Mesodermal cell (in vitro differentiated cells): ENCODE measurements at regions not wholly inside any gene's neighbourhood (a gene's known extent, or its start where the extent isn't known, plus 50 kb on each side); places are given as distances from the start of the nearest gene placed in this dataset.
"Not testable (repeated sequence)": the region's sequence is repeated elsewhere in the genome, so short reads cannot be mapped to it uniquely, and the experiment has no call there.

Experiments
- H3K27ac ChIP-seq: 2 replicates; pipeline ENCODE4 v1.7.0; 2013; ENCODE audit warnings: mild to moderate bottlenecking, low read depth, low read length, moderate library complexity; ENCODE audit not compliant: severe bottlenecking
- H3K36me3 ChIP-seq: 2 replicates; pipeline ENCODE4 v1.7.1; 2013; ENCODE audit warnings: mild to moderate bottlenecking, low read length, moderate library complexity; ENCODE audit not compliant: control insufficient read depth, insufficient read depth
- H3K4me1 ChIP-seq: one replicate; pipeline ENCODE4 v1.7.1; 2013; ENCODE audit warnings: mild to moderate bottlenecking, low read length; ENCODE audit not compliant: insufficient read depth, control insufficient read depth, poor library complexity, severe bottlenecking
- H3K4me3 ChIP-seq: 2 replicates; pipeline ENCODE4 v1.7.0; 2013; ENCODE audit warnings: low read length, control low read depth, mild to moderate bottlenecking; ENCODE audit not compliant: insufficient read depth, poor library complexity, severe bottlenecking; ENCODE audit errors: extremely low read depth
- H3K9me3 ChIP-seq: 2 replicates; pipeline ENCODE4 v1.7.1; 2013; ENCODE audit warnings: mild to moderate bottlenecking, low read length, moderate library complexity; ENCODE audit not compliant: control insufficient read depth
- WGBS, 2 experiments: methylation state at CpG; one replicate each; pipeline ENCODE4 v1.1.5; 2013; ENCODE audit warnings: missing lambda C conversion rate in 2 of 2; ENCODE audit not compliant: insufficient coverage in 2 of 2; 5-methylcytosine and 5-hydroxymethylcytosine counted together

DNA sequence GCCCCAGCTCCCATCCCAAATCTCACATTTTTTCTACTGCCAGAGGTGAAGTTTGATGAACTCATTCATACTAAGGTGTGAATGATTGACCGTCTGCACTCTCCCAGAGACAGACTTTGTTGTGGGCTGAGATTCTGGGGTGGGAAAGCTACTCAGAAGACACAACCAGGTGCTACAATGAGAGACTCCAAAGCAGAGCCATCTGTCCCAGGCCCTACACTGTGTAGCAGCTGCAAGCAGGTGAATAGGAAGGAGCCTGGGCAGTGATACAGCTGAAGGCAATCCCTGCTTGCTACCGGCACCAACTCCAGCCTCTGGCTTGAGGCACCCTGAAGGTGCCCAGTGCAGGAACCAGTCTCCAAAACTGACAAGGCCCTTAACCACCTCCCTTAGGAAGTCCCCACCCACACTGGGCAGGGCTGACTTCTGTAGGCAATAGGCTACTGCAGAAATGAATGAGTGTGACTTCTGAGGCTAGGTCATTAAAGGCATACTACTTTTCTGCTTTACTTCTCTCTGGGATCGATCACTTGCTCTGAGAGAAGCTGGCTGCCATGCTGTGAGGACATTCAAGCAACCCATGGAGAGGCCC, 79.7 kb upstream of the RUNX3 start:
- Histone ChIP-seq H3K9me3 (no peaks in the 10 kb centered on the region), H3K4me3 (no peak overlapping the region), H3K4me1 (peaks cover 13% of the 10 kb centered on the region), H3K36me3 (no peaks in the 10 kb centered on the region), H3K27ac (no peak overlapping the region)
- WGBS, 2 experiments = 97 to 100% methylated on average over 2 to 3 of the region's 3 CpGs

GRCh38 chr1:25008192-25008485, 78.1 kb upstream of the RUNX3 start:
- 71% methylated on average over 1 to 2 of the region's 2 CpGs for WGBS, 2 experiments

DNA sequence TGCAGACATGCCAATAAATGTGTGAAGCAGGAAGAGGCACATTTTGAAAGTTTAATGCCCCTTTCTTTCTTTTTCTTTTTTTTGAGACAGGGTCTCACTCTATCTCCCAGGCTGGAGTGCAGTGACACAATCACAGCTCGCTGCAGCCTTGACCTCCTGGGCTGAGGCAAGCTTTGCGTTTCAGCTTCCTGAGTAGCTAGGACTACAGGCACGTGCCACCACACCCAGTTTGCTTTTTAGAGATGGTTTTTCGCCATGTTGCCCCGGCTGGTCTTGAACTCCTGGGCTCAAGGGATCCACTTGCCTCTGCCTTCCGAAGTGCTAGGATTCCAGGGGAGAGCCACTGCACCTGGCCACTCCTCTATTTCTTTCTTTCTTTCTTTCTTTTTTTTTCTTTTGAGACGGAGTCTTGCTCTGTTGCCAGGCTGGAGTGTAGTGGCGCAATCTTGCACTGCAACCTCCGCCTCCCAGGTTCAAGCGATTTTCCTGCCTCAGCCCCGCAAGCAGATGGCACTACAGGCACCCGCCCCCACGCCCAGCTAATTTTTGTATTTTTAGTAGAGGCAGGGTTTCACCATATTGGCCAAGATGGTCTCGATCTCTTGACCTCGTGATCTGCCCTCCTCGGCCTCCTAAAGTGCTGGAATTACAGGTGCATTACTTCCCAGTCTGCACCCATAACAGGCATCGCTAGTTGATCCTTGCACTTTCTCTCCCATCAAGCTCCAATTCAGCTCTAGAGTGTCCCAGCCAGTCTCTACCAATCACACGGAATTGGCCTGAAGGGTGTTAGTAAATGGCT, 77.5 kb upstream of the RUNX3 start:
- WGBS, 2 experiments = 84 to 88% methylated on average over 12 to 17 of the region's 18 CpGs
- H3K27ac ChIP-seq, H3K36me3 ChIP-seq: not testable (repeated sequence)

More at GRCh38 chr1:25008192-25008485, 78.1 kb upstream of the RUNX3 start:
- Histone ChIP-seq H3K9me3 (no peaks in the 10 kb centered on the region), H3K27ac (no peak overlapping the region), H3K4me1 (peaks cover 13% of the 10 kb centered on the region), H3K4me3 (no peak overlapping the region), H3K36me3 (no peaks in the 10 kb centered on the region)

DNA sequence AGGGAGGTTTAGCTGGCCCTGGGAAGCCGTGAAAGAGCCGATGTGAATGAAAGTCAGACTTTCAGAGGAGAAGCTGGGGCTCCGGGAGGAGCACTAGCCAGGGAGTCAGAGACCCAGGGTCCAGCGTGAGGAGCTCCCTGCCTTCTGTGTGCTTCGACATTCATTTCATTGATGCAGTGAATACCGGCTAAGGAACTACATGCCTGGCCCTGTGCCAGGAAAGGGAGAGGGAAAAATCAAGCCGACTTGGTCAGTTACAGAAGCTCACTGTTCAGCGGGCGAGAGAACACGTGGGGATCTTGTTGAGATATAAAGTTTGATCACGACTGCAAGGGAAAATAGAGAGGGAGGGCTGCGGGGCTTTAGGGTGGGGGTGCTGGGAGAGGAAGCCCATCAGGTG, 76.7 kb upstream of the RUNX3 start:
- 73 to 77% methylated on average over 12 of the region's 12 CpGs for WGBS, 2 experiments
- Histone ChIP-seq H3K4me3 (no peak overlapping the region), H3K36me3 (no peaks in the 10 kb centered on the region), H3K9me3 (no peaks in the 10 kb centered on the region), H3K4me1 (peaks cover 9% of the 10 kb centered on the region), H3K27ac (no peak overlapping the region)

More for the DNA sequence above, 77.5 kb upstream of the RUNX3 start:
- not testable (repeated sequence) for H3K9me3 ChIP-seq, H3K4me3 ChIP-seq
- peaks cover 13% of the 10 kb centered on the region for H3K4me1 ChIP-seq

GRCh38 chr1:25004355-25004754, 74.3 kb upstream of the RUNX3 start:
- no peak overlapping the region for H3K4me3 ChIP-seq
- H3K4me1 ChIP-seq = peaks cover 9% of the 10 kb centered on the region
- H3K9me3 ChIP-seq = no peaks in the 10 kb centered on the region
- 89 to 100% methylated on average over 2 of the region's 2 CpGs for WGBS, 2 experiments
- no peaks in the 10 kb centered on the region for H3K36me3 ChIP-seq
- H3K27ac ChIP-seq = no peak overlapping the region

DNA sequence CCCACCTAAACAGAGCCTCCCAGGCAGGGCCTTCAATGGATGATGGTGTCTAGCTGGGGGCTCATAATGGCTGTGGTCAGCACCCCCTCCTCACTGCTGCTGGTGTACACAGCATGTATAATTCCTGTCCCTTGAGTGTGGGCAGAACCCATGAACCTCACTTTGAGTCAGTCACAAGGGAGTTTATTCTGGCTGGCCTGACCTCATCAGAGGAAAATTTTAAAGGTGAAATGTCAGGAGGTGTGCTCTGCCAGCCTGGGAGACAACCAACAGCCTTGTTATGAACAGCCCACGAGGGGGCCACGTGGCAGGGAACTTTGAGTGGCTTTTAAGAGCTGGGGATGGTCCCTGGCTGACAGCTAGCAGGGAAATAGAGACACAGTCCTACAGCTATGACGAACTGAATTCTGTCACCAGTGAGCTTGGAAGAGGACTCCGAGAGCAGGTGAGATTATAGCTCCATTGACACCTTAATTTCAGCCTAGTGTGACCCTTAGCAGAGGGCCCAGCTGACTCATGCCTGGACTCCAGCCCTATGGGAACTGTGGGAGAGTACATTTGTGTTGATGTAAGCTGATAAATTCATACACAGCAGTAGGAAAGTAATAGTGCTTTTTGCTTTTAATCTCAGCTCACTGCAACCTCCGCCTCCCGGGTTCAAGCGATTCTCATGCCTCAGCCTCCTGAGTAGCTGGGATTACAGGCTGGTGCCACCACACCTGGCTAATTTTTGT, 73.5 kb upstream of the RUNX3 start:
- Histone ChIP-seq H3K27ac (no peak overlapping the region), H3K9me3 (no peaks in the 10 kb centered on the region), H3K36me3 (no peaks in the 10 kb centered on the region), H3K4me3 (no peak overlapping the region), H3K4me1 (peaks cover 5% of the 10 kb centered on the region)
- WGBS, 2 experiments = 89 to 93% methylated on average over 7 of the region's 7 CpGs

GRCh38 chr1:25003000-25003399, 72.9 kb upstream of the RUNX3 start:
- Histone ChIP-seq H3K27ac (no peak overlapping the region), H3K36me3 (no peaks in the 10 kb centered on the region)
- WGBS, 2 experiments = 98 to 100% methylated on average over 6 to 7 of the region's 7 CpGs

DNA sequence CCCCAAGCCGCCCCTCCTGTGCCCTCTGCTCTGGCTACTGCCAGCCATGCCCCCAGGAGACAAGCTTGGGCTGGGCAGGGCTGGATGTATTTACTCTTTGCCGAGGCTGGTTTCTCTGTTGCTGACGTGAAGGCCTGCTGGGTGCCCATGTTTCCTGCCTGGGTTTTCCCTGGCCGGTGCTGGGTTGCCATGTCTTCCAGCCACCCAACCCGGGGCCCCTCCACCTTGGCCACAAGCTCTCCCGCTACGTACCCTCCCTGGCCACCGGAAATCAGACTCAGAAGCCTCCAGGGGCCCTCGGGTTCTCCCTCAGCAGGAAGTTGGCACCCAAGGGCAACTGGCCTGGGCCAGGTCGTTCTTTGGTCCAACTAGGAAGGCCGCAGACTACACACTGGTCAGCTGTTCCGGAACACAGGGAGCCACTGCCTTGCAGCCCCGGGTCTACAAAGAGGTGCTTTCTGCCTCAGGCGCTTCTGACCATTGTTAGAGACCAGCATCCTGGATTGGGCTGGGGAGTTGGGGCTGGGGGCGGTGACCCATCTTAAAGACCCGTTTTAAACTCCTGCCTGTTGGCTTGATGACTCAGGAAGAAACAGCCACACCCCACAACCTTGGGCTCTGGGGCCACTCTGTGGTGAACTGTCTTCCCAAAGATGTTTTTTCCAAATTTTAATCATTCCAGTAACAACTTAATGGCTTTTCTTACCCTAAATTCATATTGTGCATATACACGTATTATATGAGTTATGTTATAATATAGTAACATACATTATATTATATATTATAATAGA, 71.2 kb upstream of the RUNX3 start:
- no peak overlapping the region for H3K4me3 ChIP-seq
- 90 to 91% methylated on average over 13 to 15 of the region's 17 CpGs for WGBS, 2 experiments
- peaks cover 4% of the 10 kb centered on the region for H3K4me1 ChIP-seq
- no peaks in the 10 kb centered on the region for H3K36me3 ChIP-seq
- no peak overlapping the region for H3K27ac ChIP-seq
- no peaks in the 10 kb centered on the region for H3K9me3 ChIP-seq

More at GRCh38 chr1:25003000-25003399, 72.9 kb upstream of the RUNX3 start:
- H3K9me3 ChIP-seq = no peaks in the 10 kb centered on the region
- peaks cover 4% of the 10 kb centered on the region for H3K4me1 ChIP-seq
- H3K4me3 ChIP-seq = no peak overlapping the region

DNA sequence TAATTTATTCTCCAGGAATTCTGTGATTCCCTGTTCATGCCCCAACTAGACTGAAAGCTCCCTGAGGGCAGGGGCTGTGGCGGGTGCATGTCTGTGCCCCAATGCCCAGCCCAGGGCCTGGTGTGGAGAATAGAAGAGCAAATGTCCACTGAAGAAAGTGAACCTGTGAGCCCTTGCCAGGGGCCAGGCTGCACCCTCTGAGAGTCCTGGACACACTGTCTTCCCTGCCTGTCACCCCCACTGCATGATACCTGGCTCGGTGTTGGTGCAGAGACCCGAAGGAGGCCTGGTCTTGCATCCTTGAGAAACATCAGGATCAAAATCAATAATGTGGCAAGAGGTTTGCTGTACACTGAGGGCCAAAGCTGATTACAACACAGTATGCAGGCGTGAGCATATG, 69.8 kb upstream of the RUNX3 start:
- Histone ChIP-seq H3K9me3 (no peaks in the 10 kb centered on the region), H3K27ac (no peak overlapping the region), H3K4me3 (no peak overlapping the region), H3K4me1 (no peaks in the 10 kb centered on the region), H3K36me3 (no peaks in the 10 kb centered on the region)
- 94 to 100% methylated on average over 3 of the region's 4 CpGs for WGBS, 2 experiments

GRCh38 chr1:24999426-24999825, 69.3 kb upstream of the RUNX3 start:
- no peaks in the 10 kb centered on the region for H3K4me1 ChIP-seq
- WGBS, 2 experiments = 93 to 96% methylated on average over 9 of the region's 10 CpGs
- no peak overlapping the region for H3K27ac ChIP-seq
- no peaks in the 10 kb centered on the region for H3K36me3 ChIP-seq
- no peaks in the 10 kb centered on the region for H3K9me3 ChIP-seq
- no peak overlapping the region for H3K4me3 ChIP-seq
